GM12891 (cell line): ENCODE measurements at regions not wholly inside any gene's neighbourhood (a gene's known extent, or its start where the extent isn't known, plus 50 kb on each side); places are given as distances from the start of the nearest gene placed in this dataset.

Source experiments
- PAX5 ChIP-seq: IDR thresholded peaks from 2 replicates; pipeline ENCODE4 v1.6.1; 2011; ENCODE audit warnings: low read length, moderate library complexity, mild to moderate bottlenecking; ENCODE audit not compliant: insufficient read depth, severe bottlenecking
- POLR2AphosphoS5 ChIP-seq: IDR thresholded peaks from 2 replicates; pipeline ENCODE4 v1.6.1; 2011; ENCODE audit warnings: low read depth, low read length, control low read depth
- SPI1 ChIP-seq: IDR thresholded peaks from 2 replicates; pipeline ENCODE4 v1.6.1; 2011; ENCODE audit warnings: low read depth, low read length, control low read depth

DNA sequence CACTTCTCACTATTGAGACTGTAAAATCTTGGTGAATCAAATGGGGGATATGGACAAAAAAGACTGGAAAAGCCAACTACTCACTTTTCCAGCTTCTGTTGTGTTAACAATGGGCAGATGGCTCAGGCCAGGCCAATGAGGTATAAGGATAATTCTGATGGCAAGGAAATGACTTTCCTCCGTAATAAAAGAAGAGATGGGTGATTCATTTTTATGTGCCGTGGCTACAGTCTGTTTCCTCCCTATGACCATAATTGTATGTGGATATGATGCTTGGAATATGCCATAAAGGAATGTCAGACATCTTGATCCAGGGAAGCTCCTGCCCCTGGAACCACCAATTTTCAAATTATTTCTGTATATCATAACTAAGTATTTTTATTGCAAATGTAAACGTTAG lies 406.8 kb downstream of the CCDC85A start:
- TF ChIP-seq PAX5 (no peak), SPI1 (no peak), POLR2AphosphoS5 (no peak)
